Neuronal stem cell (in vitro differentiated cells): ENCODE measurements at regions not wholly inside any gene's neighbourhood (a gene's known extent, or its start where the extent isn't known, plus 50 kb on each side); places are given as distances from the start of the nearest gene placed in this dataset.
"Not testable (repeated sequence)": the region's sequence is repeated elsewhere in the genome, so short reads cannot be mapped to it uniquely, and the experiment has no call there.

Experiments
- DNase-seq: peaks from one replicate; pipeline ENCODE4 v3.0.0-alpha.2; 2013; ENCODE audit warnings: low spot score
- H2AFZ ChIP-seq: one replicate; pipeline ENCODE4 v1.6.1; 2013; ENCODE audit warnings: mild to moderate bottlenecking, low read length, inconsistent platforms
- H2AK5ac ChIP-seq: 2 replicates; pipeline ENCODE4 v1.6.1; 2013; ENCODE audit warnings: low read depth, mild to moderate bottlenecking, inconsistent platforms, low read length, moderate library complexity, mixed read lengths
- H2BK120ac ChIP-seq: 2 replicates; pipeline ENCODE4 v1.6.1; 2013; ENCODE audit warnings: low read depth, mild to moderate bottlenecking, inconsistent platforms, low read length, moderate library complexity, mixed read lengths
- H2BK12ac ChIP-seq: one replicate; pipeline ENCODE4 v1.6.1; 2013; ENCODE audit warnings: low read length, inconsistent platforms
- H2BK15ac ChIP-seq: 2 replicates; pipeline ENCODE4 v1.6.1; 2013; ENCODE audit warnings: mild to moderate bottlenecking, low read length, inconsistent platforms, mixed read lengths
- H2BK5ac ChIP-seq: one replicate; pipeline ENCODE4 v1.6.1; 2013; ENCODE audit warnings: inconsistent platforms, mild to moderate bottlenecking, low read length, moderate library complexity
- H3K14ac ChIP-seq: one replicate; pipeline ENCODE4 v1.6.1; 2013; ENCODE audit warnings: low read length, inconsistent platforms
- H3K18ac ChIP-seq: 2 replicates; pipeline ENCODE4 v1.6.1; 2013; ENCODE audit warnings: low read length, inconsistent platforms
- H3K23ac ChIP-seq: 2 replicates; pipeline ENCODE4 v1.6.1; 2013; ENCODE audit warnings: low read depth, mild to moderate bottlenecking, mixed read lengths, low read length, inconsistent platforms; ENCODE audit not compliant: poor library complexity
- H3K27ac ChIP-seq: replicated peaks from 3 replicates; pipeline ENCODE4 v1.5.1; 2013; ENCODE audit warnings: low read length, inconsistent platforms
- H3K27me3 ChIP-seq, 3 experiments: 2 replicates each; pipeline ENCODE4 v1.6.1; 2013; ENCODE audit warnings: low read length in 3 of 3, mild to moderate bottlenecking in 2 of 3, inconsistent platforms in 1 of 3, low read depth in 1 of 3, mixed read lengths in 1 of 3, moderate library complexity in 1 of 3; ENCODE audit not compliant: control insufficient read depth in 3 of 3, insufficient read depth in 3 of 3
- H3K36me3 ChIP-seq, 2 donors: replicated peaks in 1 of 2; 2 replicates each; pipeline ENCODE4 v1.6.1; 2013; ENCODE audit warnings: low read length in 2 of 2; ENCODE audit not compliant: control insufficient read depth in 2 of 2, insufficient read depth in 2 of 2
- H3K4ac ChIP-seq: 2 replicates; pipeline ENCODE4 v1.6.1; 2013; ENCODE audit warnings: inconsistent platforms, mild to moderate bottlenecking, low read length, moderate library complexity
- H3K4me1 ChIP-seq, 2 donors: 1 replicate in 1 of 2; 2 replicates in 1 of 2; pipeline ENCODE4 v1.6.1; 2013; ENCODE audit warnings: low read length in 2 of 2, low read depth in 1 of 2; ENCODE audit not compliant: control insufficient read depth in 2 of 2, insufficient read depth in 1 of 2
- H3K4me2 ChIP-seq: one replicate; pipeline ENCODE4 v1.6.1; 2013; ENCODE audit warnings: mild to moderate bottlenecking, low read length, inconsistent platforms; ENCODE audit not compliant: insufficient read depth, poor library complexity, severe bottlenecking
- H3K4me3 ChIP-seq, 2 donors: 2 replicates each; pipeline ENCODE4 v1.5.1; 2013; ENCODE audit warnings: low read length in 2 of 2, mild to moderate bottlenecking in 2 of 2, inconsistent platforms in 1 of 2, moderate library complexity in 1 of 2
- H3K79me1 ChIP-seq: one replicate; pipeline ENCODE4 v1.6.1; 2013; ENCODE audit warnings: low read depth, mild to moderate bottlenecking, inconsistent platforms, low read length, moderate library complexity
- H3K9ac ChIP-seq: one replicate; pipeline ENCODE4 v1.6.1; 2013; ENCODE audit warnings: mild to moderate bottlenecking, low read depth, low read length, inconsistent platforms; ENCODE audit not compliant: poor library complexity
- H3K9me3 ChIP-seq, 2 donors: replicated peaks in 1 of 2; 2 replicates each; pipeline versions ENCODE3 to v1.6.1; 2013; ENCODE audit warnings: low read length in 2 of 2, mild to moderate bottlenecking in 2 of 2, inconsistent platforms in 1 of 2, low read depth in 1 of 2, mixed read lengths in 1 of 2, moderate library complexity in 1 of 2; ENCODE audit not compliant: control insufficient read depth in 2 of 2, insufficient read depth in 1 of 2
- H4K8ac ChIP-seq: one replicate; pipeline ENCODE4 v1.6.1; 2013; ENCODE audit warnings: low read depth, mild to moderate bottlenecking, inconsistent platforms, low read length, moderate library complexity
- H4K91ac ChIP-seq: one replicate; pipeline ENCODE4 v1.6.1; 2013; ENCODE audit warnings: low read length, low read depth, mild to moderate bottlenecking, inconsistent platforms; ENCODE audit not compliant: poor library complexity
- WGBS, 2 donors: extraction: QIAGEN DNeasy Blood & Tissue Kit; methylation state at CpG; one replicate each; pipeline ENCODE4 v1.1.7; 2013; ENCODE audit warnings: missing lambda C conversion rate in 2 of 2, mixed read lengths in 1 of 2; ENCODE audit not compliant: insufficient read length in 2 of 2, insufficient replicate concordance in 1 of 2; ENCODE audit errors: extremely low coverage in 2 of 2; 5-methylcytosine and 5-hydroxymethylcytosine counted together

GRCh38 chr20:4632876-4633275 is 53.4 kb upstream of the PRNP start:
- no peaks in the 10 kb centered on the region for H3K9me3 ChIP-seq
- no peak overlapping the region for H3K4me2 ChIP-seq
- H3K18ac ChIP-seq, result no peak overlapping the region
- no peaks in the 10 kb centered on the region for H3K79me1 ChIP-seq
- H2BK15ac ChIP-seq, result no peak overlapping the region
- no peaks in the 10 kb centered on the region for H3K36me3 ChIP-seq
- no peak overlapping the region for H4K8ac ChIP-seq
- no peak for DNase-seq
- H3K4me3 ChIP-seq, result no peak overlapping the region
- no peak overlapping the region for H4K91ac ChIP-seq
- no peaks in the 10 kb centered on the region for H3K4me1 ChIP-seq
- no peak overlapping the region for H3K14ac ChIP-seq
- no peak overlapping the region for H2BK12ac ChIP-seq
- H2BK120ac ChIP-seq, result no peak overlapping the region
- no peak overlapping the region for H2AFZ ChIP-seq
- no CpG with 5 or more reads among the region's 4 CpGs for WGBS, 2 donors
- H3K9ac ChIP-seq, result no peak overlapping the region
- peaks cover 0 to 5% (median 0%) of the 10 kb centered on the region in 3 experiments for H3K27me3 ChIP-seq
- H2BK5ac ChIP-seq, result no peak overlapping the region
- no peak overlapping the region for H3K27ac ChIP-seq
- H3K23ac ChIP-seq, result no peak overlapping the region
- no peak overlapping the region for H3K4ac ChIP-seq
- no peak overlapping the region for H2AK5ac ChIP-seq

- no peaks in the 10 kb centered on the region for H3K36me3 ChIP-seq
- no peak overlapping the region for H3K9ac ChIP-seq
- no peak overlapping the region for H2BK15ac ChIP-seq
- H2BK120ac ChIP-seq, result no peak overlapping the region
- H3K23ac ChIP-seq, result no peak overlapping the region
- no peaks in the 10 kb centered on the region for H3K27me3 ChIP-seq
- no peak overlapping the region for H2BK5ac ChIP-seq
- no peak overlapping the region for H3K27ac ChIP-seq
- no peak overlapping the region for H3K18ac ChIP-seq
- no peak overlapping the region for H3K4me3 ChIP-seq
- H3K4me2 ChIP-seq, result no peak overlapping the region
- H2BK12ac ChIP-seq, result no peak overlapping the region
- no peak overlapping the region for H2AFZ ChIP-seq
- no peak overlapping the region for H3K4ac ChIP-seq
- H4K8ac ChIP-seq, result no peak overlapping the region
- no peak overlapping the region for H3K14ac ChIP-seq
- H4K91ac ChIP-seq, result no peak overlapping the region
- no peaks in the 10 kb centered on the region for H3K9me3 ChIP-seq
- DNase-seq, result no peak
- no peak overlapping the region for H2AK5ac ChIP-seq
- H3K79me1 ChIP-seq, result peaks cover 2% of the 10 kb centered on the region
- no CpG with 5 or more reads among the region's 4 CpGs for WGBS, 2 donors
- no peaks in the 10 kb centered on the region for H3K4me1 ChIP-seq
Observed at GRCh38 chr20:4626228-4626627, 60.0 kb upstream of the PRNP start.

GRCh38 chr20:4625687-4626086 is 60.6 kb upstream of the PRNP start:
- H2AFZ ChIP-seq, result no peak overlapping the region
- H3K18ac ChIP-seq, result no peak overlapping the region
- no peak overlapping the region for H3K4me3 ChIP-seq
- H3K4me2 ChIP-seq, result no peak overlapping the region
- H3K9ac ChIP-seq, result no peak overlapping the region
- H3K36me3 ChIP-seq, result no peaks in the 10 kb centered on the region
- WGBS, 2 donors, result no CpG with 5 or more reads among the region's 5 CpGs
- no peak overlapping the region for H2BK120ac ChIP-seq
- H3K4me1 ChIP-seq, result no peaks in the 10 kb centered on the region
- no peak overlapping the region for H3K27ac ChIP-seq
- H3K27me3 ChIP-seq, result no peaks in the 10 kb centered on the region
- H2BK5ac ChIP-seq, result no peak overlapping the region
- peaks cover 2% of the 10 kb centered on the region for H3K79me1 ChIP-seq
- no peak overlapping the region for H2BK15ac ChIP-seq
- no peaks in the 10 kb centered on the region for H3K9me3 ChIP-seq
- H2AK5ac ChIP-seq, result no peak overlapping the region
- H2BK12ac ChIP-seq, result no peak overlapping the region
- no peak for DNase-seq
- H3K4ac ChIP-seq, result no peak overlapping the region
- no peak overlapping the region for H3K23ac ChIP-seq
- no peak overlapping the region for H3K14ac ChIP-seq
- no peak overlapping the region for H4K8ac ChIP-seq
- H4K91ac ChIP-seq, result no peak overlapping the region

- not testable (repeated sequence) for H3K9me3 ChIP-seq, H3K4ac ChIP-seq, DNase-seq, H2BK120ac ChIP-seq, H2BK5ac ChIP-seq, H3K36me3 ChIP-seq, H4K91ac ChIP-seq, H3K27ac ChIP-seq, H3K79me1 ChIP-seq, H2BK12ac ChIP-seq, H4K8ac ChIP-seq, H2AFZ ChIP-seq, H3K4me2 ChIP-seq, H3K23ac ChIP-seq, H2AK5ac ChIP-seq, H3K4me3 ChIP-seq, H3K27me3 ChIP-seq, H3K18ac ChIP-seq, H3K4me1 ChIP-seq, H2BK15ac ChIP-seq, H3K9ac ChIP-seq, H3K14ac ChIP-seq
- WGBS, 2 donors, result no CpG with 5 or more reads among the region's 11 CpGs
Observed at GRCh38 chr20:4624675-4625336, 61.5 kb upstream of the PRNP start.
